H1 (cell line): ENCODE measurements at regions not wholly inside any gene's neighbourhood (a gene's known extent, or its start where the extent isn't known, plus 50 kb on each side); places are given as distances from the start of the nearest gene placed in this dataset.

Experiments used
- POLR2A ChIP-seq, 2 experiments: IDR thresholded peaks; 1 replicate in 1 of 2; 2 replicates in 1 of 2; pipeline ENCODE4 v1.6.1; 2011; ENCODE audit warnings: low read depth in 2 of 2, low read length in 2 of 2, mild to moderate bottlenecking in 2 of 2; ENCODE audit errors: control extremely low read depth in 1 of 2
- TF ChIP-seq, protein P1 (sequence below), 3 experiments: IDR thresholded peaks; 1 replicate in 2 of 3; 2 replicates in 1 of 3; pipeline versions ENCODE4 v1.5.1 to v1.6.1; 2011; ENCODE audit warnings: low read length in 3 of 3, mild to moderate bottlenecking in 3 of 3, inconsistent platforms in 2 of 3, low read depth in 1 of 3, moderate library complexity in 1 of 3; ENCODE audit not compliant: insufficient read depth in 1 of 3; ENCODE audit errors: control extremely low read depth in 1 of 3

DNA sequence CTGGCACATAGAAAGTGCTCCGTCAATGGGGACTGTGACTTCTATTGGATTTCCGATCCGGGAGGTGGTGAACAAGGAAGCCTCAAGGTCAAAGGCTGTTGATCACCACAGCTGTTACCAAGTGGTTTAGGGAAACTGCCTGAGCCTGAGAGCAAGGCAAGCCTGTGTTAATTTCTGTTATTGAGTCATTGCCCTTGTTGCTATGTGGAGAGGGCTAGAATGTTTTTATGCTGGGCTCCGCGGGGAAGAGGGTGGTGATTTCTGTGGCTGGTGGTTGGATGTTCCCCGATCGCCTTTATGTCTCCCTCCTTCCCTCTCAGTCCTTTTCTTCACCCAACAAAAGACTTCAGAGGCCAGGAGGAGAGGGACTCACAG is 108.5 kb upstream of the ALX4 start:
- TF ChIP-seq, protein P1, sequence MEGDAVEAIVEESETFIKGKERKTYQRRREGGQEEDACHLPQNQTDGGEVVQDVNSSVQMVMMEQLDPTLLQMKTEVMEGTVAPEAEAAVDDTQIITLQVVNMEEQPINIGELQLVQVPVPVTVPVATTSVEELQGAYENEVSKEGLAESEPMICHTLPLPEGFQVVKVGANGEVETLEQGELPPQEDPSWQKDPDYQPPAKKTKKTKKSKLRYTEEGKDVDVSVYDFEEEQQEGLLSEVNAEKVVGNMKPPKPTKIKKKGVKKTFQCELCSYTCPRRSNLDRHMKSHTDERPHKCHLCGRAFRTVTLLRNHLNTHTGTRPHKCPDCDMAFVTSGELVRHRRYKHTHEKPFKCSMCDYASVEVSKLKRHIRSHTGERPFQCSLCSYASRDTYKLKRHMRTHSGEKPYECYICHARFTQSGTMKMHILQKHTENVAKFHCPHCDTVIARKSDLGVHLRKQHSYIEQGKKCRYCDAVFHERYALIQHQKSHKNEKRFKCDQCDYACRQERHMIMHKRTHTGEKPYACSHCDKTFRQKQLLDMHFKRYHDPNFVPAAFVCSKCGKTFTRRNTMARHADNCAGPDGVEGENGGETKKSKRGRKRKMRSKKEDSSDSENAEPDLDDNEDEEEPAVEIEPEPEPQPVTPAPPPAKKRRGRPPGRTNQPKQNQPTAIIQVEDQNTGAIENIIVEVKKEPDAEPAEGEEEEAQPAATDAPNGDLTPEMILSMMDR (IDR thresholded peaks at IDR 0.05; ENCODE audit: control extremely low read depth in 1 of 3, insufficient read depth in 1 of 3, low read depth in 1 of 3, low read length in 3 of 3), result no peak
- TF ChIP-seq POLR2A (IDR thresholded peaks at IDR 0.05; ENCODE audit: control extremely low read depth in 1 of 2, low read depth in 2 of 2, low read length in 2 of 2), result no peak
